ENCODE measurements at regions not wholly inside any gene's neighbourhood (a gene's known extent, or its start where the extent isn't known, plus 50 kb on each side); places are given as distances from the start of the nearest gene placed in this dataset.

GRCh38 chr10:3486346-3487065 is 298.5 kb downstream of the KLF6 start:
- TF ChIP-seq MAX (IDR thresholded peaks at IDR 0.05; ENCODE audit: insufficient read depth, insufficient read length) (no peak), CTCF (IDR thresholded peaks at IDR 0.05; ENCODE audit: extremely low read depth in 1 of 2, insufficient read depth in 1 of 2, low read depth in 1 of 2, low read length in 2 of 2) (no peak), EZH2 (IDR thresholded peaks at IDR 0.05; ENCODE audit: borderline replicate concordance, low read depth, low read length, severe bottlenecking) (no peak), POLR2A (IDR thresholded peaks at IDR 0.05; ENCODE audit: low read depth, low read length) (no peak), GATA2 (IDR thresholded peaks at IDR 0.05; ENCODE audit: insufficient read depth, insufficient read length, low read depth, low read length) (no peak), POLR2AphosphoS5 (IDR thresholded peaks at IDR 0.05; ENCODE audit: insufficient read depth, low read depth, low read length) (no peak), JUN (IDR thresholded peaks at IDR 0.05; ENCODE audit: borderline replicate concordance, insufficient read depth, insufficient read length, low read depth) (no peak), FOS (IDR thresholded peaks at IDR 0.05; ENCODE audit: borderline replicate concordance, insufficient read depth, low read length) (no peak), MYC (IDR thresholded peaks at IDR 0.05; ENCODE audit: low read depth, low read length) (no peak)
